GOT3 (cell line): ENCODE measurements at regions not wholly inside any gene's neighbourhood (a gene's known extent, or its start where the extent isn't known, plus 50 kb on each side); places are given as distances from the start of the nearest gene placed in this dataset.
"Not testable (repeated sequence)": the region's sequence is repeated elsewhere in the genome, so short reads cannot be mapped to it uniquely, and the experiment has no call there.

Source experiments
- DNase-seq: peaks from one replicate; lab custom pipeline; 2025; ENCODE audit warnings: mixed read lengths; lab: John Stamatoyannopoulos, UW

- no peak for DNase-seq
These were observed 979.3 kb upstream of the CELF2 start for GRCh38 chr10:10038348-10038747.

GRCh38 chr10:10039595-10039994, 978.1 kb upstream of the CELF2 start:
- DNase-seq: no peak

- no peak for DNase-seq
These were observed 974.6 kb upstream of the CELF2 start for GRCh38 chr10:10043083-10043482.

GRCh38 chr10:10044922-10045764, 972.5 kb upstream of the CELF2 start:
- DNase-seq: no peak

DNA sequence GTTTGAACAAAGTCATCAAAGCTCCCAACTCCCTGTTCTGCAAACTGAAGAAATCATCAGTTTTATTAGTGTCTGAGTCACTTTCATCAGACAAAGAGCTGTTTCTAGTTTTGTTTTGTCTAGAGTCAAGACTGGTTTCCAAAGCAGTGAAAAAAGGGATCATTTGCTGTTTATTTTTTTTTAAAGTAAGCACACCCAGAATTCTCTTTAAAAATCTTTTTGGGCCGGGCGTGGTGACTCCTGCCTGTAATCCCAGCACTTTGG, 972.0 kb upstream of the CELF2 start:
- no peak for DNase-seq

DNA sequence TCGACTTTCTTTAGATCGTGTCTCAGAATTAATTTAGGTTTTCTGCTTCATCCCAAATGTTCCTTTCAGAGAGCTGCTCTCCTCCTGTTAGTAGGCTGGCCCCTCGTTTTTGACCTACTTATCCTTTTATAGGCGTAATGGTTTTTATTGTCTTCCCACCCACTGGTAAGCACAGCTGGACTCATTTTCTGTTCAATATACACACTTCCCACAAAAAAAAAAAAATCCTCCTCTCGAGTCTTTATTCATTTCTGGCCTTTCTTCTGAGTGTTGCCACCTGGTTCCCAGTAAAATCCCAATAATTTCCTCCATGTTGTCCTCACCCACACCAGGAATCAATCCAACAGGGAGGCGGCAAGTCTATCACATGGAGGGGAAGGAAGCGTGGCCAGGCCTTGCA, 970.2 kb upstream of the CELF2 start:
- no peak for DNase-seq

GRCh38 chr10:10053051-10053450, 964.6 kb upstream of the CELF2 start:
- DNase-seq: no peak

DNA sequence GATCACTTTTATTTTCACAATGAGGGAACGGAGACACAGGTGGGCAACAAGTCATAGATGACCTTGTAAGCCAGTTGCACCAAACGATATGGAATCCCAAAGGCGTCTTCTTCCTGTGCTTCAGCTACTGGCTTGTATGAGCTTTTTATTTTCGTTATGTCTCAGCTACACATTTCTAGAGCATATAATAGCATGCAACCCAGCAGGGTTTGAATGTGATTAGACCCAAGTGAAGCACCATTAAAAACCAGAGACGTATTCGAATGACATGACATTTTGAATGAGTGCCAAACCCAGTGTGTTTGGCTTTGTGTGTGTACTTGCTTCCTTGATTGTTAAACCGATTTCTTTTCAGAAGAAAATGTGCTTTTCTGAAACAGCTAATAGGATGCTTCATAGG, 963.2 kb upstream of the CELF2 start:
- no peak for DNase-seq

DNA sequence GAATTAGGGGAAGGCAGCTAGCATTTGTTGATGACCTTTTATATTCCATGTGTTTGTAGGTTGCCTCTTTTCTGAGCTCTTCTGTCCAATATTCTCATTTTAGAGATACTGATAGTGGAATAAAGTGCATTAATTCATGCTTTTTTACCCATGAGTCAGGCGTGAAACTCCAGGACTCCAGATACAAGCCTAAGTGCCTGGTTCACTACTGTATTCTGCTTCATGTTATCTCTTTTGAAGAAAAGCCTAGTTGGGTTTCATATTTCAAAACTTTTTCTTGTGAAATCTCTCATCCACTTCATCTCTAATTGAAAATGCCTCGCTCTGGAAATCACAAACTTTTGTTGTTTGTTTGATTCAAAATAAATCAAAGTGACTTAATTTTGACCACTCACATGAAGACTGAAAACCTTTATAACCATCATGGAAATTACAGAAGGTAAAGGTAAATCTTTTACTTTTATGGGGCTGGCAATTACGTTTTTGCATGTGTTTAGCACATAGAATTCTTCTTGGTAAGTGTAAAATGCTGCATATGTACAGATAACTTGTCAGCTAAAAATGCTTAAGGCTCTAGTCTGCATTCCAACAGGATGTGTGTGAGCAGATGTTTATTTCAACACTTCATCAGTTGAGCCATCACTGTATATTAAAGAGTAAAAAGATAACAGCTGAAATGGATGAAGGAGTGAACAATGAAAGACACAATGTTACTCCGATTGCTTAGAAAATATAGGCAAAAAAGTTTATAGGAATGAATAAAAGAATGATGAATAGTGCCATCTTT, 961.8 kb upstream of the CELF2 start:
- DNase-seq: no peak

GRCh38 chr10:10056961-10057360, 960.7 kb upstream of the CELF2 start:
- DNase-seq: no peak

GRCh38 chr10:10067644-10068043, 950.0 kb upstream of the CELF2 start:
- no peak for DNase-seq

DNA sequence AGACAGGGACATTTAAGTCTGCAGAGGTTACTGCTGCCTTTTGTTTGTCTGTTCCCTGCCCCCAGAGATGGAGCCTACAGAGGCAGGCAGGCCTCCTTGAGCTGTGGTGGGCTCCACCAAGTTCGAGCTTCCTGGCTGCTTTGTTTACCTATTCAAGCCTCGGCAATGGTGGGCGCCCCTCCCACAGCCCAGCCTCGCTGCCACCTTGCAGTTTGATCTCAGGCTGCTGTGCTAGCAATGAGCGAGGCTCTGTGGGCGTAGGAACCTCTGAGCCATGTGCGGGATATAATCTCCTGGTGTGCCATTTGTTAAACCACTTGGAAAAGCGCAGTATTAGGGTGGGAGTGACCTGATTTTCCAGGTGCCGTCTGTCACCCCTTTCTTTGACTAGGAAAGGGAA, 942.8 kb upstream of the CELF2 start:
- not testable (repeated sequence) for DNase-seq

DNA sequence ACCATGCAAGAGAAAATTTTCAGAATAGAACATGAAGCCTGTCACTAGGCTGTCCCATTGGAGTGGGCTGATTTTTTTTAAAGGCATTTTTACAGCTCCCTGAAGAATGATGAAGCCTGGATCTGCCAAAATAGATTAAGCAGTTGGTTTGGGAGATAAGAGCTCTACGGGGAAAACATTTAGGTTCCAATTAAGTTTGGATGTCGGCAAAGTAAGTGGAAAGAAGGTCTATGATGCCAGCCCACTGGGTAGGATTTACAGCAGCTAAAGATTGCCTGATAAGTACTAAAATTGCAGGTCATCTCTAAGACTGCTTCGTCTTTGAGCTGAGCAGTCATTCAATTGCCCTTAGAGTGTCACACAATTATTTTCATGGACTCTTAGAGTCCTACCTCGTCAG, 939.2 kb upstream of the CELF2 start:
- DNase-seq: no peak

DNA sequence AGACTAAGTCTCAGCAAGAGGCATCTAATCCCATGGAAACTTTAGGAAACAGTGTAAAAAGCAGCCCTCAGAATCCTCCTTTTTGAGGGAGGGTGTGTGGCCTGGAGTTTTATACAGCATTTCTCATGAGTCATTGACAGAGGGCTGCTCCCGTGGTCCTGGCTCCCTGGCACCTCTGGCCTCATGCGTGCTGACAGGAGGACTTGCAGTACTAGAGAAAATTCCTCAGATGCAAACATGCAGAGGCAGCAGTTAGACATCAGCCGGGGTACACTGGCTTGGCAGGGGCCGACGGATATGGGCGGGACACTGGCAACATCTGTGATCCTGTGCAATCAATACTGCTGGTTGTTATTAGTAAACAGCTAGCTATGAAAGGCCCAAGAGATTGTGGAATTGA, 925.1 kb upstream of the CELF2 start:
- DNase-seq: no peak

GRCh38 chr10:10093021-10093420, 924.7 kb upstream of the CELF2 start:
- no peak for DNase-seq

DNA sequence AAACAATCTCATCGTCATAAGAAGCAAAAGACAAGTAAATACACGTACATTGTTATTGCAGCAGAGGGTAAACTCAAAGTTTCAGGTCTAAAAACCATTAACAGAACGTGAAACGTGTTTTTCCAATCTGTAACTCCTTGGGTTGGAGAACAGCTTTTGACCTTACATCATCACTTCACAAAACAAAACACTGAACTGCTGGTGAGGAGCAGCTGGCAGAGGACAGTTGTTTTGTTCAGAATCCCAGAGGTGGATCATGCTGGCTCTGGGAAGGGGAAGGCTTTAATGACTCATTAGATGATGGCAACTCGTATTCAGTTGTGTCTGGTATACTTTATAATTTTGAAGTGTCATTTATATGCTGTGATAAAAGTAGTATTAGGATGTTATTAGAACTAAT, 923.0 kb upstream of the CELF2 start:
- no peak for DNase-seq

- DNase-seq: no peak
These were observed 921.4 kb upstream of the CELF2 start for GRCh38 chr10:10096296-10096695.

DNA sequence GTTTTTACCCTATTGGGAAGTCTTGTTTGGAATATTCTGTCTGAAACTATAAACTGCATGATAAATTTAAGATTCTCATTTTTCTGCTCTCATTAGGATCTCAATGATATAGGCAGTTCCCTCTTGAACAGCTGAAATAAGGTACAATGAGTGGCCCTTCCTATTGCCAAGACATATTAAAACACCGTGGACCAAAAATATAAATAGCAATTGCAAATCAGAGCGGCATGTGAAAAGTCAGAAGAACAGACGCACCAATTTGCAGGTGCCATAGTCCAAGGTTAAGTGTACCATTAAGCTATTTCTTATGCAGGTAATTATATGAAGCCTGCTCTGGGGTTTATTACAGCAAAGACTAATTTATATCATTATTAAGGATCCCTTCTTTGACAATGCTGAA, 920.8 kb upstream of the CELF2 start:
- no peak for DNase-seq

DNA sequence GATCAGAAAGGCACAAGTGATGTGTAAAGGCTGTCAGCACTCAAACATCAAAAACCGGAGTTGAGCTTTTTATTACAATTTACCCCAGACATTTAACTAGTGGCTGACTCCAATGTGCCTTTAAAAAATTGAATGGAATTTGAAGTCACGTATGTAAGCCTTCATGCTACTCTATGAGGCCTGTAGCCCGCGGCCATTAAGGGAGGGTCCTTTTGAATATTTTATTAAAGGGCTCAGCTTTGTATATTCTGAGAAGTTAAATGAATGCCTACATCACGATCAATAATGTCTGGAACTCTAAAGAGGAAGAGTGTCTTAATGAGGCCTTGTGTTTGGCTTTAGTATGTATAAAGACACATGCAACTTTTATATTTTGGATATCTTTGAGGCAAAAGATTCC, 916.6 kb upstream of the CELF2 start:
- DNase-seq: no peak

GRCh38 chr10:10110844-10111490, 906.7 kb upstream of the CELF2 start:
- DNase-seq: no peak

DNA sequence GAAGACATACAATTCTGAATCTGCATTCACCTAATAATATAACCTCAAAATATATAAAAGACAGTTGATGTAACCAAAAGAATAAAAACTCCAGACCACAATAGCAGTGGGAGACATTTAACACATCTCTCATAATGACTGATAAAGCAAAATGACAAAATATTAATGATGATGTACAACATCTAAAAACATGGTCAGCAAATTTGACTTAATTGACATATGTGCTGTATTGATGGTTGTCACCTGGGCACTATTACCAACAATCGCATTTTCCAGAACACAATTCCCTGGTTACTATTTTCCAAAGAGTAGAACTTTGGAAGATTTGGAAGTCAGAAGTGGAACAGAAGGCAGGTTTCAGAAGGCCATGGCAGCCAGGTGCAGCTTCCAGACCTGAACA, 899.5 kb upstream of the CELF2 start:
- DNase-seq: no peak

DNA sequence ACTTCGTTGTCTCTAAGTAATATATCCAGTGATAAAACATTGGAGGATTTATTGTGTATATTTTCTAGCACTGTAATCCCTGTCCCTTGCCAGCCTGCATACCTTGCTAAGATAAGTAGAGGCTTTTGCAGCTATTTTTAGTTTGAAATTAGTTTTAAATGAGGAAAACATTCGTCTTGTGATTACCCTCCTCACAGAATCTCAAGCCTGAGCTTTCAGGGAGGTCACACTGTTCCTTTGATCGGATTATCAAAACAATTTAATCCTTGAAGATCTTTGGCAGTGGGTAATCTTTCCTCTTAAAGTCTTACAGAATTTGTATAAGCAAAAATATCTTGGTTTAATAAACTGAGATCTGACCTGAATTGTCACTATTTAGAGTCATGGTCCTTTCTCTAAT, 897.0 kb upstream of the CELF2 start:
- no peak for DNase-seq

- no peak for DNase-seq
These were observed 892.0 kb upstream of the CELF2 start for GRCh38 chr10:10125676-10126075.
